Neural cell (in vitro differentiated cells): ENCODE measurements at regions not wholly inside any gene's neighbourhood (a gene's known extent, or its start where the extent isn't known, plus 50 kb on each side); places are given as distances from the start of the nearest gene placed in this dataset.
"Not testable (repeated sequence)": the region's sequence is repeated elsewhere in the genome, so short reads cannot be mapped to it uniquely, and the experiment has no call there.

ENCODE experiments used
- H2AFZ ChIP-seq: fragments of 200-600, 300-800 bp; sonication (generic), shearing (Covaris generic); 2 replicates; pipeline ENCODE4 v1.6.0; 2014; ENCODE audit warnings: low read depth, mild to moderate bottlenecking, antibody characterized with exemption, low read length, moderate library complexity
- H3F3A ChIP-seq: fragments of 200-600 bp; shearing (Covaris generic); 2 replicates; pipeline ENCODE4 v1.6.1; 2016; ENCODE audit warnings: mild to moderate bottlenecking, moderate library complexity, mixed read lengths, antibody characterized with exemption, low read length; ENCODE audit not compliant: insufficient read depth, poor library complexity, severe bottlenecking
- H3K27ac ChIP-seq: fragments of 200-600, 300-800 bp; sonication (generic), shearing (Covaris generic); 2 replicates; pipeline ENCODE4 v1.5.1; 2014; ENCODE audit warnings: mild to moderate bottlenecking, low read length, moderate library complexity
- H3K27me3 ChIP-seq: fragments of 300-800, 200-600 bp; sonication (generic), shearing (Covaris generic); 2 replicates; pipeline ENCODE4 v1.6.0; 2014; ENCODE audit warnings: mild to moderate bottlenecking, low read depth, low read length, moderate library complexity; ENCODE audit not compliant: insufficient read depth
- H3K36me3 ChIP-seq: fragments of 300-800, 200-600 bp; sonication (generic), shearing (Covaris generic); 2 replicates; pipeline ENCODE4 v1.5.1; 2014; ENCODE audit warnings: mild to moderate bottlenecking, antibody characterized with exemption, low read length, moderate library complexity; ENCODE audit not compliant: insufficient read depth
- H3K4me2 ChIP-seq: fragments of 300-800, 200-600 bp; sonication (generic), shearing (Covaris generic); 2 replicates; pipeline ENCODE4 v1.6.0; 2014; ENCODE audit warnings: mild to moderate bottlenecking, low read length
- H3K4me3 ChIP-seq: fragments of 300-800, 200-600 bp; sonication (generic), shearing (Covaris generic); 2 replicates; pipeline ENCODE4 v1.5.1; 2014; ENCODE audit warnings: mild to moderate bottlenecking, low read length, moderate library complexity
- H3K79me2 ChIP-seq: fragments of 200-600 bp; shearing (Covaris generic); replicated peaks from 2 replicates; pipeline ENCODE4 v1.6.0; 2014; ENCODE audit warnings: mild to moderate bottlenecking, low read length, moderate library complexity; ENCODE audit not compliant: insufficient read depth
- H3K9ac ChIP-seq: fragments of 300-800, 200-600 bp; sonication (generic), shearing (Covaris generic); 2 replicates; pipeline ENCODE4 v1.6.1; 2016; ENCODE audit warnings: mild to moderate bottlenecking, low read length, mixed read lengths
- H3K9me2 ChIP-seq: fragments of 200-600 bp; shearing (Covaris generic); 2 replicates; pipeline ENCODE4 v1.6.1; 2016; ENCODE audit warnings: mild to moderate bottlenecking, low read length, mixed read lengths; ENCODE audit not compliant: insufficient read depth
- H3K9me3 ChIP-seq: fragments of 200-600, 300-800 bp; sonication (generic), shearing (Covaris generic); 2 replicates; pipeline ENCODE4 v1.6.1; 2016; ENCODE audit warnings: mild to moderate bottlenecking, mixed run types, low read length, moderate library complexity, mixed read lengths
- H4K20me1 ChIP-seq: fragments of 200-600 bp; shearing (Covaris generic); 2 replicates; pipeline ENCODE4 v1.6.1; 2016; ENCODE audit warnings: mild to moderate bottlenecking, mixed run types; ENCODE audit not compliant: insufficient read depth
- CTCF ChIP-seq: fragments of 450-650 bp; IDR thresholded peaks from 2 replicates; pipeline ENCODE4 v1.5.1; 2014; ENCODE audit warnings: antibody characterized with exemption, mild to moderate bottlenecking, moderate library complexity; ENCODE audit not compliant: poor library complexity, severe bottlenecking
- EP300 ChIP-seq: fragments of 450-650 bp; conservative IDR thresholded peaks from 2 replicates; pipeline ENCODE4 v1.6.1; 2014; ENCODE audit warnings: antibody characterized with exemption, mild to moderate bottlenecking, moderate library complexity; ENCODE audit not compliant: poor library complexity, severe bottlenecking
- EZH2 ChIP-seq: fragments of 200-600, 300-800 bp; shearing (Covaris generic), sonication (generic); IDR thresholded peaks from 2 replicates; pipeline ENCODE4 v1.6.1; 2014; ENCODE audit warnings: antibody characterized with exemption, low read length, borderline replicate concordance, mild to moderate bottlenecking; ENCODE audit not compliant: insufficient read depth, poor library complexity, severe bottlenecking
- MXI1 ChIP-seq: fragments of 450-650 bp; conservative IDR thresholded peaks from 2 replicates; pipeline ENCODE4 v1.6.1; 2014; ENCODE audit warnings: antibody characterized with exemption, mild to moderate bottlenecking; ENCODE audit not compliant: poor library complexity, severe bottlenecking
- POLR2AphosphoS5 ChIP-seq: IDR thresholded peaks from 2 replicates; pipeline ENCODE4 v1.6.1; 2012
- RAD21 ChIP-seq: fragments of 450-650 bp; conservative IDR thresholded peaks from 2 replicates; pipeline ENCODE4 v1.6.1; 2014; ENCODE audit warnings: antibody characterized with exemption, mild to moderate bottlenecking, moderate library complexity
- REST ChIP-seq: IDR thresholded peaks from 2 replicates; pipeline ENCODE4 v1.6.1; 2012; ENCODE audit warnings: borderline replicate concordance
- SMC3 ChIP-seq: fragments of 450-650 bp; conservative IDR thresholded peaks from 2 replicates; pipeline ENCODE4 v1.6.1; 2014; ENCODE audit warnings: antibody characterized with exemption, mild to moderate bottlenecking, moderate library complexity; ENCODE audit not compliant: poor library complexity
- TAF1 ChIP-seq: IDR thresholded peaks from 2 replicates; pipeline ENCODE4 v1.6.1; 2012; ENCODE audit warnings: low read depth

- Histone ChIP-seq H3K9me3 (no peaks in the 10 kb centered on the region), H3K79me2 (no peaks in the 10 kb centered on the region), H3K4me3 (no peak overlapping the region), H3K9ac (no peak overlapping the region), H3F3A (no peaks in the 10 kb centered on the region), H3K27me3 (no peaks in the 10 kb centered on the region), H4K20me1 (no peaks in the 10 kb centered on the region), H3K36me3 (no peaks in the 10 kb centered on the region), H2AFZ (no peak overlapping the region), H3K27ac (no peak overlapping the region), H3K4me2 (peak overlapping the region; percentile 32), H3K9me2 (no peaks in the 10 kb centered on the region)
- TF ChIP-seq TAF1 (no peak), EP300 (peak; percentile 49), POLR2AphosphoS5 (peak; percentile 60), RAD21 (no peak)
Measured at GRCh38 chr10:3566627-3567026, 218.4 kb downstream of the KLF6 start.

GRCh38 chr10:3564346-3565002 lies 220.5 kb downstream of the KLF6 start:
- H3K27ac ChIP-seq = no peak overlapping the region
- no peaks in the 10 kb centered on the region for H3F3A ChIP-seq
- no peak overlapping the region for H3K4me3 ChIP-seq
- H3K79me2 ChIP-seq = no peaks in the 10 kb centered on the region
- no peaks in the 10 kb centered on the region for H4K20me1 ChIP-seq
- no peaks in the 10 kb centered on the region for H3K9me3 ChIP-seq
- H3K9me2 ChIP-seq = no peaks in the 10 kb centered on the region
- no peak overlapping the region for H3K4me2 ChIP-seq
- H3K36me3 ChIP-seq = no peaks in the 10 kb centered on the region
- H3K9ac ChIP-seq = no peak overlapping the region
- no peak for TF ChIP-seq EP300
- H3K27me3 ChIP-seq = no peaks in the 10 kb centered on the region
- H2AFZ ChIP-seq = no peak overlapping the region

GRCh38 chr10:3563298-3563697 lies 221.7 kb downstream of the KLF6 start:
- no peak overlapping the region for H3K27ac ChIP-seq
- no peaks in the 10 kb centered on the region for H3K36me3 ChIP-seq
- no peaks in the 10 kb centered on the region for H3K79me2 ChIP-seq
- no peaks in the 10 kb centered on the region for H3K9me2 ChIP-seq
- H3K9ac ChIP-seq = no peak overlapping the region
- no peaks in the 10 kb centered on the region for H3K27me3 ChIP-seq
- TF ChIP-seq EP300 (no peak), MXI1 (no peak), SMC3 (no peak), REST (no peak), RAD21 (no peak), EZH2 (no peak), CTCF (no peak), TAF1 (no peak), POLR2AphosphoS5 (no peak)
- no peaks in the 10 kb centered on the region for H4K20me1 ChIP-seq
- H3K4me2 ChIP-seq = no peak overlapping the region
- H3K4me3 ChIP-seq = no peak overlapping the region
- no peaks in the 10 kb centered on the region for H3F3A ChIP-seq
- H3K9me3 ChIP-seq = no peaks in the 10 kb centered on the region
- H2AFZ ChIP-seq = no peak overlapping the region

GRCh38 chr10:3560628-3561027 lies 224.4 kb downstream of the KLF6 start:
- not testable (repeated sequence) for H3K27me3 ChIP-seq, H3K9me3 ChIP-seq, H3K79me2 ChIP-seq, H3K36me3 ChIP-seq, H3K27ac ChIP-seq, H4K20me1 ChIP-seq, H3K9ac ChIP-seq, H2AFZ ChIP-seq, H3K9me2 ChIP-seq, H3F3A ChIP-seq, H3K4me2 ChIP-seq, H3K4me3 ChIP-seq
